RWPE1 (cell line): ENCODE measurements at regions not wholly inside any gene's neighbourhood (a gene's known extent, or its start where the extent isn't known, plus 50 kb on each side); places are given as distances from the start of the nearest gene placed in this dataset.

Experiments
- CTCF ChIA-PET: fragments of 350-600 bp; sonication (Branson Sonifier 250); formaldehyde crosslinking; extraction: SDS; loops from one replicate; lab custom pipeline; 2021; lab: Yijun Ruan, JAX
- POLR2A ChIA-PET: fragments of 400-600 bp; formaldehyde crosslinking; extraction: SDS; loops from one replicate; lab custom pipeline; 2020; ENCODE audit warnings: antibody characterized with exemption; ENCODE audit not compliant: low non-redundant PET; lab: Yijun Ruan, JAX
- DNase-seq: peaks from one replicate; pipeline ENCODE4 v3.0.0; 2012; ENCODE audit warnings: low spot score
- H3K27ac ChIP-seq: fragments of 450-650 bp; 2 replicates; pipeline ENCODE4 v1.5.1; 2017
- CTCF ChIP-seq: fragments of 450-650 bp; conservative IDR thresholded peaks from 2 replicates; pipeline ENCODE4 v1.5.1; 2017; ENCODE audit warnings: low read depth, mild to moderate bottlenecking

DNA sequence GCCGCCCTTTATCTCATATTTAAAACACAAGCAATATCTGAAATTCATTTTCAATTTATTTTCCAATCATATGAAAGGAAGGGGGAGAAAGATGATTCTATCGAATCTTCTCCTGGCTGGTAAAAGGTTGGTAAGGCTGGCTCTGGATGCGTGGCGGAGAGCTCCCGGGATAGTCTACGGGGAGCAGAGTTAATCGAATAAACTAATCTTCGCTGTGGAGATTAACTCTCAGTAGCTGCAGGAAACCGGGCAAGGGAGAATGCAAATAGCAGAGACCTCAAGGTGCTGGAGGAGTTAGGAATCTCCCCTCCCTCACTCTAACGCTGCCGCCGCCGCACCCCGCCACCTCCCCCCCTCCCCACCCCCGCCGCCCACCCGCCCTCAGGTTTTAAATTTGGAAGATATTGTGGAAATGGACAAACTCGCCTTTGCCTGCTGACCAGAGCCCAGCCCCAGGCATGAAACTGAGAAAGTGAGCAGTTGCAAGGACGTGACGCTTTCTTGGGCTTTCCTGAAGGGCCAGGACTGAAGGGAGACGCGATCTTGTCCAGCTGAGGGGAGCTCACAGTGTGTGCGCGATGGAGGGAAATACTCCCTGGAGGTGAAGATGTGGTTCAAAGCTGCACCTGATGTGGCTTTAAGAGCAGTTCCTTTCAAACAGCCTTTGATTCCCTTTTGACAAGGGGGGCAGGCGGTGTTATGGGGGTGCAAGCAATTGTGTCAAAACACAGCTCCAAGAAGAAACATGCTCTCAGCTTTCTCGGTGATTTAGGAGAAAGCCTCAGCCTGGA, 308.2 kb upstream of the IRX3 start:
- TF ChIP-seq CTCF: no peak
- CTCF ChIA-PET: no interaction called here
- H3K27ac ChIP-seq: no peak overlapping the region
- POLR2A ChIA-PET: no interaction called here
- DNase-seq: no peak

- H3K27ac ChIP-seq: no peak overlapping the region
- TF ChIP-seq CTCF: no peak
- DNase-seq: no peak
- ChIA-PET CTCF (no interaction called here), POLR2A (no interaction called here)
Observed at GRCh38 chr16:54591816-54592246, 305.2 kb upstream of the IRX3 start.

DNA sequence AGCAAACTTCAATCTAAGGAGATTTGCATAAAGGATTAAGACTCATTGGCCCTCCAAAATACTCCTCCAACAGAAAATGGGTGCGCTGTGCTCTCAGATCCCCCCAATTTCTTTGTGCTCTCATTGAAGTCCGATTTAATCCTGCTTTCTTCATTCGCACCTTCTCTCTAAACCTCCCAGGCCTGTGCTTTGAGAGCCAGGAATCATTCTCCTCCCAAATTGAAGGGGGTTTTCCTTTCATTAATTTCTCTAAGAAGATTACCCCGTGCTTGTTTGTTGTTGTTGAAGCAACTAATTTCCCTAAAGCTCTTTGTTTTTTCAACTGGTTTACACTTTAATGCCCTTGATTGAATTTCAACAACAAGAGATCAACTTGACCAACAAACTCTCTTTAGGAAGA, 304.2 kb upstream of the IRX3 start:
- ChIA-PET CTCF (no interaction called here), POLR2A (no interaction called here)
- no peak for TF ChIP-seq CTCF
- H3K27ac ChIP-seq: no peak overlapping the region
- no peak for DNase-seq

DNA sequence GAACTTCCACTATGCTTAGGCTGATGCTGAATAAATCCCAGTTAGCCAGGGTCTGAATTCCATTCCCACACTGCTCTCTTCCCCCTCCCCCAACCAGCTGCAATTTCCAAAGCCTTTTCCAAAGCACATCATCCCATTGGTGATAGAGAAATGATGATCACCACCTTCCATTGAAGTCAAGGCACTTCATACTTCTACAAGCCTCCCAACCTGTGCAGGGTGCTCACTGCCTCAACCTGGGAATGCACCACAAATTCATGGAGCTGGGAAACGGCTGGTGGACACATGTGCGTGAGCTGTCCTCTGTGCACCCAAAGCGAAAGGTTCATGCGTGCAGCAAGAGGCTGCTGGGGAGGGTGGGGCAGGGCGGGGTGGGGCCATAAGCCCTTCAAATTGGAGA, 302.7 kb upstream of the IRX3 start:
- no peak for TF ChIP-seq CTCF
- POLR2A ChIA-PET: no interaction called here
- no peak overlapping the region for H3K27ac ChIP-seq
- CTCF ChIA-PET: no interaction called here
- DNase-seq: no peak

- TF ChIP-seq CTCF: no peak
- H3K27ac ChIP-seq: no peak overlapping the region
- ChIA-PET CTCF (no interaction called here), POLR2A (no interaction called here)
- DNase-seq: no peak
Observed at GRCh38 chr16:54588026-54588425, 301.4 kb upstream of the IRX3 start.

GRCh38 chr16:54587176-54587515, 300.6 kb upstream of the IRX3 start:
- ChIA-PET CTCF (no interaction called here), POLR2A (no interaction called here)
- H3K27ac ChIP-seq: no peak overlapping the region
- TF ChIP-seq CTCF: no peak
- no peak for DNase-seq
